H1 (cell line): ENCODE measurements at regions not wholly inside any gene's neighbourhood (a gene's known extent, or its start where the extent isn't known, plus 50 kb on each side); places are given as distances from the start of the nearest gene placed in this dataset.

Source experiments
- HDAC6 ChIP-seq: IDR thresholded peaks from one replicate; pipeline ENCODE4 v1.7.1; 2012; ENCODE audit warnings: low read depth, mild to moderate bottlenecking, inconsistent platforms, low read length, moderate library complexity
- POU5F1 ChIP-seq: IDR thresholded peaks from 2 replicates; pipeline ENCODE4 v1.6.1; 2011; ENCODE audit warnings: low read depth, mild to moderate bottlenecking, low read length, moderate library complexity

GRCh38 chr6:105759015-105759414, 327.1 kb upstream of the PRDM1 start (continued):
- TF ChIP-seq POU5F1 = no peak
- TF ChIP-seq HDAC6 = no peak
